ENCODE measurements at regions not wholly inside any gene's neighbourhood (a gene's known extent, or its start where the extent isn't known, plus 50 kb on each side); places are given as distances from the start of the nearest gene placed in this dataset.

GRCh38 chr4:169810325-169811323, 52.9 kb upstream of the HPF1 start:
- DNase-seq = peak in 8 of 51 donors; percentile 1 to 82 (median 34)

- no peak for DNase-seq
Observed at GRCh38 chr4:169807934-169808509, 50.3 kb upstream of the HPF1 start.

All from hypothalamus (tissue), 51 donors.